ENCODE measurements at regions not wholly inside any gene's neighbourhood (a gene's known extent, or its start where the extent isn't known, plus 50 kb on each side); places are given as distances from the start of the nearest gene placed in this dataset.

DNA sequence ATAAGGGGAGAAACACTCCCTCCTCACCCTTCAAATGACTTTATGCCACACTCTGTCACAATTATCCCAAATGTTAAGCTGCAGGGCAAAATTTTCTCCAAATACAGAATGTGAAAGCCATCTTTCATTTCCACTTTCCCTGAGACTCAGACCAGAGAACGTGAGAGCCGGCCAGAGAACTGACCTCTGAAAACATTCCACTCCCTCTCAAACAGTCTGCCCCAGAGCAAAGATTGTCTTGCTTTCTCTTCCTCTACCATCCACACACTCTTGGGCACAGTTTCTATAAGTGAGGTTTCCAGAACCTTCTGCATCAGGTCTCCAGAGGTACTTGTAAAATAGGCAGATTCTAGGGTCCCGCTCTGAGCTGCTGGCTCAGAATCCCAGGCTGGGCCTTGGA, 278.1 kb downstream of the FRK start:
- TF ChIP-seq ZBTB33 (IDR thresholded peaks at IDR 0.05; ENCODE audit: extremely low read depth, insufficient replicate concordance, low read length): no peak
- TF ChIP-seq, protein P1, sequence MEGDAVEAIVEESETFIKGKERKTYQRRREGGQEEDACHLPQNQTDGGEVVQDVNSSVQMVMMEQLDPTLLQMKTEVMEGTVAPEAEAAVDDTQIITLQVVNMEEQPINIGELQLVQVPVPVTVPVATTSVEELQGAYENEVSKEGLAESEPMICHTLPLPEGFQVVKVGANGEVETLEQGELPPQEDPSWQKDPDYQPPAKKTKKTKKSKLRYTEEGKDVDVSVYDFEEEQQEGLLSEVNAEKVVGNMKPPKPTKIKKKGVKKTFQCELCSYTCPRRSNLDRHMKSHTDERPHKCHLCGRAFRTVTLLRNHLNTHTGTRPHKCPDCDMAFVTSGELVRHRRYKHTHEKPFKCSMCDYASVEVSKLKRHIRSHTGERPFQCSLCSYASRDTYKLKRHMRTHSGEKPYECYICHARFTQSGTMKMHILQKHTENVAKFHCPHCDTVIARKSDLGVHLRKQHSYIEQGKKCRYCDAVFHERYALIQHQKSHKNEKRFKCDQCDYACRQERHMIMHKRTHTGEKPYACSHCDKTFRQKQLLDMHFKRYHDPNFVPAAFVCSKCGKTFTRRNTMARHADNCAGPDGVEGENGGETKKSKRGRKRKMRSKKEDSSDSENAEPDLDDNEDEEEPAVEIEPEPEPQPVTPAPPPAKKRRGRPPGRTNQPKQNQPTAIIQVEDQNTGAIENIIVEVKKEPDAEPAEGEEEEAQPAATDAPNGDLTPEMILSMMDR (IDR thresholded peaks at IDR 0.05 in 2 of 3, conservative IDR thresholded peaks at IDR 0.05 in 1 of 3; ENCODE audit: borderline replicate concordance in 1 of 3, insufficient read depth in 1 of 3, low read depth in 2 of 3, low read length in 2 of 3): no peak
- no peak for TF ChIP-seq EGR1 (IDR thresholded peaks at IDR 0.05; ENCODE audit: low read depth)
- TF ChIP-seq RAD21 (IDR thresholded peaks at IDR 0.05; ENCODE audit: low read depth): no peak
- TF ChIP-seq ATF3 (IDR thresholded peaks at IDR 0.05): no peak
- TF ChIP-seq MAX (IDR thresholded peaks at IDR 0.05): no peak
